ENCODE measurements at regions not wholly inside any gene's neighbourhood (a gene's known extent, or its start where the extent isn't known, plus 50 kb on each side); places are given as distances from the start of the nearest gene placed in this dataset.

DNA sequence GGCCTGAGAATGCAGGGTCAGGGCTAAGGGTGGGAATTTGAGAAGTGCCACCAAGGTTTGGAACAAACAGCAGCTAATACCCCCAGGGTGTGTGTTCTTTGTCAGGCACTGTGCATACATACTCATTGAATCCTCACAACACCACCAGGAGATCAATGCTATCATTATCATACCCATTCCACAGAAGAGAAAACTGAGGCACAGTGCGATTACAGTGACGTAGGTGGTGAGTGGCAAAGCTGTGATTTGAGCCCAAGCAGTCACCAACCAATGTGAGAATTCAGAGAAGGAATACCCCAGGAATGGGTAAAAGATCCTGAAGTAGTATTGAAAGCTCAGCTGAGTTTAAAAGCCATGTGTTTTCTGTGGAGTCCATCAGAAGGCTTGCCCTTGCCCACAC is 281.6 kb upstream of the MGAT5 start:
- Histone ChIP-seq H3K4me3 (no peak overlapping the region), H3K9me3 (no peaks in the 10 kb centered on the region), H3K27me3 (no peaks in the 10 kb centered on the region), H3K27ac (no peak overlapping the region), H3K36me3 (replicated peaks in 1 of 2; ENCODE audit: insufficient read depth in 1 of 2, low read depth in 2 of 2) (no peaks in the 10 kb centered on the region), H3K4me1 (no peaks in the 10 kb centered on the region)
- DNase-seq (no peak), ATAC-seq (no peak)
- TF ChIP-seq POLR2A (IDR thresholded peaks at IDR 0.05), result no peak
- TF ChIP-seq, protein P1, sequence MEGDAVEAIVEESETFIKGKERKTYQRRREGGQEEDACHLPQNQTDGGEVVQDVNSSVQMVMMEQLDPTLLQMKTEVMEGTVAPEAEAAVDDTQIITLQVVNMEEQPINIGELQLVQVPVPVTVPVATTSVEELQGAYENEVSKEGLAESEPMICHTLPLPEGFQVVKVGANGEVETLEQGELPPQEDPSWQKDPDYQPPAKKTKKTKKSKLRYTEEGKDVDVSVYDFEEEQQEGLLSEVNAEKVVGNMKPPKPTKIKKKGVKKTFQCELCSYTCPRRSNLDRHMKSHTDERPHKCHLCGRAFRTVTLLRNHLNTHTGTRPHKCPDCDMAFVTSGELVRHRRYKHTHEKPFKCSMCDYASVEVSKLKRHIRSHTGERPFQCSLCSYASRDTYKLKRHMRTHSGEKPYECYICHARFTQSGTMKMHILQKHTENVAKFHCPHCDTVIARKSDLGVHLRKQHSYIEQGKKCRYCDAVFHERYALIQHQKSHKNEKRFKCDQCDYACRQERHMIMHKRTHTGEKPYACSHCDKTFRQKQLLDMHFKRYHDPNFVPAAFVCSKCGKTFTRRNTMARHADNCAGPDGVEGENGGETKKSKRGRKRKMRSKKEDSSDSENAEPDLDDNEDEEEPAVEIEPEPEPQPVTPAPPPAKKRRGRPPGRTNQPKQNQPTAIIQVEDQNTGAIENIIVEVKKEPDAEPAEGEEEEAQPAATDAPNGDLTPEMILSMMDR (IDR thresholded peaks at IDR 0.05), result no peak
- WGBS, 2 donors, result 60 to 69% methylated on average over 2 of the region's 2 CpGs
- intact Hi-C loops (cut with DNase I), result no loop called here

DNA sequence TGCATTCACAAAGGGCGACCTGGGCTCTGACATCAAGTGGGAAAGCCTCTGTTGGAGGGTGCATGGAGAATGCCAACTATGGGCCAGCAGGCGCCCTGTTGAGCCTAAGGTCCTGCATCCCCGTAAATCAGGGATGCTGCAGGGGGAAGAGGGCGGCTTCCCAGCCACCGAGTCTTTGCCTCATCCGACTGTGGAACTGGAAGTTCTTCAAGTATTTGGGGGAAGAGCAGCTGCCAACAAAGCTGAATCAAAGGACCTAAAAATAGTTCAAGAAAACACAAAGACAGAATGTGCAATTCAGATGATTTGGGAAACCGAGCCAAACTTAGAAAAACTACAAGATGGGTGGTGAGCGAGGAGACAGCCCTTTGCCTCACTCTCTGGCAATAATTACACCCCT is 281.1 kb upstream of the MGAT5 start:
- H3K36me3 ChIP-seq (replicated peaks in 1 of 2; ENCODE audit: insufficient read depth in 1 of 2, low read depth in 2 of 2), result no peaks in the 10 kb centered on the region
- no peaks in the 10 kb centered on the region for H3K27me3 ChIP-seq
- H3K27ac ChIP-seq, result no peak overlapping the region
- DNase-seq, result peak in 1 of 4 donors; percentile 10
- H3K4me3 ChIP-seq, result no peak overlapping the region
- TF ChIP-seq, protein P1 (IDR thresholded peaks at IDR 0.05), result no peak
- 78% methylated on average over 8 of the region's 8 CpGs for WGBS, 2 donors
- ATAC-seq, result no peak
- intact Hi-C loops (cut with DNase I), result no loop called here
- H3K4me1 ChIP-seq, result no peaks in the 10 kb centered on the region
- H3K9me3 ChIP-seq, result no peaks in the 10 kb centered on the region

DNA sequence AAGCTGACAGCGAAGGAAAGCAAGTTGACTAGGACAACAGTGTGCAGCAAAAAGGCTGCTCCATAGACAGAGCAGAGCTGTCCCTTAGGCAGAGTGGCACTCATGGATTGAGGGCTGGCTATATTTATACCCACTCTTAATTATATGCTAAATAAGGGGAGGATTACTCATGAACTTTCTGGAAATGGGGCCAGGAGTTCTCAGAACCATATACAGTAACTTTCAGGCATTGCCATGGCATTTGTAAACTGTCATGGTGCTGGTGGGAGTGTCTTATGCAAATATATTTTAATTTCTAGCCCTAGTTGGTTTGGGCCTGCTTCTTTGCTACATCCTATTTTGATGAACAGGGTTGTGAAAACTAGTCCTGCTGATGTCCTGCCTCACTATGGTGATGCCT is 279.5 kb upstream of the MGAT5 start:
- H3K27me3 ChIP-seq, result no peaks in the 10 kb centered on the region
- no peaks in the 10 kb centered on the region for H3K4me1 ChIP-seq
- ATAC-seq (no peak), DNase-seq (no peak)
- no peaks in the 10 kb centered on the region for H3K36me3 ChIP-seq (replicated peaks in 1 of 2; ENCODE audit: insufficient read depth in 1 of 2, low read depth in 2 of 2)
- intact Hi-C loops (cut with DNase I), result no loop called here
- no peak overlapping the region for H3K4me3 ChIP-seq
- WGBS, 2 donors, result 82 to 100% methylated on average over 1 of the region's 1 CpG
- no peak overlapping the region for H3K27ac ChIP-seq
- H3K9me3 ChIP-seq, result no peaks in the 10 kb centered on the region
- TF ChIP-seq POLR2A (IDR thresholded peaks at IDR 0.05), result no peak
- TF ChIP-seq, protein P1 (IDR thresholded peaks at IDR 0.05), result no peak

DNA sequence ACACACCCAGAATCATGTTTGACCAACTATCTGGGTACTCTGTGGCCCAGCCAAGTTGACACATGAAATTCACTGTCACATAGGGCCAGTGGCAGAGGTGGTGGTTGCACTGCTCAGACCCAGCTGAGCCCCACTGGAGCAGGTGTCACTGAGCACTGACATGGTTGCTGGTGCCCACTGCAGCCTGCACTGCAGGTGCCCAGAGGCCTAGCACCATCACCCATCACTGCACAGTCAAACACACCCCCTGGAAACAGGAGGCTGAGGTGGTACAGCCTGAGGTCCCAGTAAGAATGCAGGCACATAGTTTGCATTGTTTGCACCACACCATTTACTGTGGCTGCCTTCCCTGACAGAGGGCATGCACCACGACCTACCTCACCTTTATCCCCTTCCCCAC is 278.7 kb upstream of the MGAT5 start:
- H3K36me3 ChIP-seq (replicated peaks in 1 of 2; ENCODE audit: insufficient read depth in 1 of 2, low read depth in 2 of 2), result no peaks in the 10 kb centered on the region
- no peak overlapping the region for H3K27ac ChIP-seq
- no peak for DNase-seq
- H3K4me3 ChIP-seq, result no peak overlapping the region
- WGBS, 2 donors, result 0 to 22% methylated on average over 1 of the region's 1 CpG
- no peaks in the 10 kb centered on the region for H3K4me1 ChIP-seq
- ATAC-seq, result no peak
- TF ChIP-seq, protein P1 (IDR thresholded peaks at IDR 0.05), result no peak
- TF ChIP-seq POLR2A (IDR thresholded peaks at IDR 0.05), result no peak
- no peaks in the 10 kb centered on the region for H3K27me3 ChIP-seq
- H3K9me3 ChIP-seq, result no peaks in the 10 kb centered on the region
- intact Hi-C loops (cut with DNase I), result no loop called here

DNA sequence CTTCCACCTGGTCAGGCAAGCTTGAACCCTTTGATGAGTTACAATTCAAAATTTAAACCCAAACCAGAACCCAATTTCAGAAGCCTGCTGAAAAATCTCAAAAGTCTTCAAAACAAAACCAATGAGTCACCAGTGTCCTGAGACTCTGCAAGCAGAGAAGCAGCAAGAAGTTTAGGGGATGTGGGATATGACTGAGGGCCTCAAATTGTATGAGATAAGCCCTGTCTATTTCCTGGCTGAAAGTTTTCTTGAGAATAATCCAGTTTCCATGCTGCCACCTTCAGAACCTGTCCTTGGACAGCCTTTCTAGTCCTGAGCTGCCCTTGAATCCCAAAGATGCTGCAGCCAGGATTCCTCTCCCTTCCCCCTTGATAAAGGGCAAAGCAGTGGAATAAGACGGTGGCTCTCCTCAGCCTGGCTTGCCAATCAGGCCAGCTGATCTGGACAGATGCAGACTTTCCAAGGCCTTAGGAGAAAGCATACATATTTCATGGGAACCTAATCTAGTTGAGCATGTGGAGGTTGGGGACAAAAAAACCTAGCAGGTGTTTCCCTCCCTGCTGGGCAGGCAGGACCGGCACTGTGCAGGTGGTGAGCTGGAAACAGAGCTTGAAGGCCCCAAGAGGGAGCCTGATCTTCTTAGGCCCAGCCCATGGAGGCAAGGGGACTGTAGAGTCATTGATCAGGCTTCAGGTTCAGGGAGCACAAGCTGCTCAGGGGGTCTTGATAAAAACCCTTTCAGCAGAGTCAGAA is 278.0 kb upstream of the MGAT5 start:
- no peak overlapping the region for H3K27ac ChIP-seq
- no peak overlapping the region for H3K4me3 ChIP-seq
- WGBS, 2 donors, result 15 to 20% methylated on average over 2 of the region's 2 CpGs
- intact Hi-C loops (cut with DNase I), result no loop called here
- TF ChIP-seq POLR2A (IDR thresholded peaks at IDR 0.05), result no peak
- TF ChIP-seq, protein P1 (IDR thresholded peaks at IDR 0.05), result no peak
- H3K36me3 ChIP-seq (replicated peaks in 1 of 2; ENCODE audit: insufficient read depth in 1 of 2, low read depth in 2 of 2), result no peaks in the 10 kb centered on the region
- DNase-seq (no peak), ATAC-seq (no peak)
- no peaks in the 10 kb centered on the region for H3K27me3 ChIP-seq
- H3K9me3 ChIP-seq, result no peaks in the 10 kb centered on the region
- no peaks in the 10 kb centered on the region for H3K4me1 ChIP-seq
